GM12865 (cell line): ENCODE measurements at regions not wholly inside any gene's neighbourhood (a gene's known extent, or its start where the extent isn't known, plus 50 kb on each side); places are given as distances from the start of the nearest gene placed in this dataset.

Experiments
- DNase-seq: peaks from one replicate; pipeline ENCODE4 v3.0.0; 2010; ENCODE audit warnings: low read depth
- H3K4me3 ChIP-seq: 2 replicates; pipeline ENCODE4 v1.5.1; 2011; ENCODE audit warnings: mild to moderate bottlenecking, low read depth, low read length, control low read depth
- CTCF ChIP-seq: IDR thresholded peaks from 2 replicates; pipeline ENCODE4 v1.5.1; 2011; ENCODE audit warnings: low read length, control low read depth, low read depth, inconsistent platforms; ENCODE audit not compliant: insufficient read depth; ENCODE audit errors: missing control alignments

GRCh38 chr16:60727851-60728250 is 1308.4 kb downstream of the CDH8 start:
- H3K4me3 ChIP-seq: no peak overlapping the region
- no peak for DNase-seq
- no peak for TF ChIP-seq CTCF

GRCh38 chr16:60720060-60720459 is 1316.2 kb downstream of the CDH8 start:
- no peak for DNase-seq
- TF ChIP-seq CTCF: no peak
- no peak overlapping the region for H3K4me3 ChIP-seq

GRCh38 chr16:60717808-60718207 is 1318.4 kb downstream of the CDH8 start:
- DNase-seq: no peak
- no peak for TF ChIP-seq CTCF
- H3K4me3 ChIP-seq: no peak overlapping the region

GRCh38 chr16:60712144-60712543 is 1324.1 kb downstream of the CDH8 start:
- no peak for DNase-seq
- no peak for TF ChIP-seq CTCF
- H3K4me3 ChIP-seq: no peak overlapping the region

GRCh38 chr16:60704726-60705125 is 1331.5 kb downstream of the CDH8 start:
- DNase-seq: no peak
- no peak overlapping the region for H3K4me3 ChIP-seq
- TF ChIP-seq CTCF: no peak

GRCh38 chr16:60703096-60703495 is 1333.1 kb downstream of the CDH8 start:
- DNase-seq: no peak
- H3K4me3 ChIP-seq: no peak overlapping the region
- TF ChIP-seq CTCF: no peak

- DNase-seq: no peak
- no peak for TF ChIP-seq CTCF
- no peak overlapping the region for H3K4me3 ChIP-seq
Observed at GRCh38 chr16:60686824-60687223, 1349.4 kb downstream of the CDH8 start.
